Thoracic aorta (tissue), 2 donors: ENCODE measurements at regions not wholly inside any gene's neighbourhood (a gene's known extent, or its start where the extent isn't known, plus 50 kb on each side); places are given as distances from the start of the nearest gene placed in this dataset.

ENCODE experiments used
- ATAC-seq: fragments of 150-250 bp; one replicate; pipeline ENCODE4 v1.8.0; 2017; ENCODE audit warnings: low read depth; ENCODE audit not compliant: insufficient number of reproducible peaks, low FRiP score
- DNase-seq: peaks from one replicate; pipeline ENCODE4 v3.0.0-alpha.2; 2020; ENCODE audit warnings: low spot score
- H3K27ac ChIP-seq, 2 donors: fragments of 200-600 bp; sonication (generic); 1 replicate in 1 of 2; 2 replicates in 1 of 2; pipeline ENCODE4 v1.5.1; 2016; ENCODE audit warnings: mild to moderate bottlenecking in 2 of 2, moderate library complexity in 2 of 2
- H3K27me3 ChIP-seq: fragments of 200-600 bp; sonication (generic); replicated peaks from 2 replicates; pipeline ENCODE4 v1.6.0; 2016; ENCODE audit warnings: mild to moderate bottlenecking; ENCODE audit not compliant: insufficient read depth
- H3K36me3 ChIP-seq: fragments of 200-600 bp; sonication (generic); one replicate; pipeline ENCODE4 v1.5.1; 2016
- H3K4me1 ChIP-seq, 2 donors: fragments of 200-600 bp; sonication (generic); 1 replicate in 1 of 2; 2 replicates in 1 of 2; pipeline versions ENCODE4 v1.5.1 to v1.6.0; 2016; ENCODE audit warnings: low read depth in 2 of 2, mild to moderate bottlenecking in 1 of 2; ENCODE audit not compliant: control insufficient read depth in 1 of 2
- H3K4me3 ChIP-seq: fragments of 200-600 bp; sonication (generic); 2 replicates; pipeline ENCODE4 v1.5.1; 2016; ENCODE audit warnings: mild to moderate bottlenecking
- H3K9me3 ChIP-seq: fragments of 200-600 bp; sonication (generic); 2 replicates; pipeline ENCODE4 v1.5.1; 2016
- CTCF ChIP-seq: fragments of 200-600 bp; sonication (generic); IDR thresholded peaks from one replicate; pipeline ENCODE4 v1.5.1; 2019; ENCODE audit warnings: antibody characterized with exemption

DNA sequence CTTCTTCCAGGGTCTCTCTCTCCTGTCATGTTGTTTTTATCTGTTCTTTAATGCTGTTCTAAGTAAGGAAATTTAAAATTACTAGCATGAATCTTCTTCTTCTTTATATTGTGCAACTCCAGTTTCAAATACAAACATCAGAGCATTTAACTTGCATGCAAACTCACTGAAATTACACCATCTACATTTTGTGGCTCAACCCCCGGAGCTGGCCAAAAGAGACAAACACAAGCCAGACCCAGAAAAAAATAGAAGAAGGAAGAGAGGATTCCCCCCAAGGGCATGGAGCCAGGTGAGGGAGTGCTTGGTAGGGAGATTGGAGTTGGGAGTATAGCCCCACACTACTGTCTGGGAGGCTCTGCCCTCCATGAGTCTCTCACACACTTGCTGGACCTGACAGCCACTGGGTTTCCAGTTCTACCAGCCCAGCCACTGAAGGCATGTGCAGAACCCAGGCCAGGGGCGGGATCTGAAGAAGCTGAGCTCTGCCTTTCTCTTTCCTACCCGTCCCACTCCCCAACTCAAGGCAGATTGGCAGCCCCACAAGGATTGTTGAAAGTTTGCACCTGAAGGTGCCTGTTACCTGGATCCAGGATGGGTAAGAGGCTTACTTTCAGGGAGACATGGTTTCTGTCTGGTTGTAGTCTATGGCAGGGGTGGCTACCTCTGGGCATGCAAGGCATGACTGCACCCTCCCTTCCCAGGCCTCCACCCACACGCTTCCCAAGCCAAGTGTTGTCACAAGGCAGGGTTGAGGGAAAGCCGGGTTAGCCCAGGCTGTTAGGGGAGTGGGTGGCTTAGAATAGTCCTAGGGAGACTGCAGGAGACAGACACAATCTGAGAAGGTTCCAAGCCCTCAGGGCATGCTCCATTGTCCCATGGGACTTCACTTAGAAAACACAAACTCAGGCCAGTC lies 297.2 kb downstream of the TGFB2 start:
- ATAC-seq (no peak), DNase-seq (no peak)
- H3K9me3 ChIP-seq, result no peaks in the 10 kb centered on the region
- H3K36me3 ChIP-seq, result no peaks in the 10 kb centered on the region
- TF ChIP-seq CTCF, result no peak
- no peaks in the 10 kb centered on the region for H3K4me1 ChIP-seq
- no peaks in the 10 kb centered on the region for H3K27me3 ChIP-seq
- H3K27ac ChIP-seq, result no peak overlapping the region
- H3K4me3 ChIP-seq, result no peak overlapping the region

DNA sequence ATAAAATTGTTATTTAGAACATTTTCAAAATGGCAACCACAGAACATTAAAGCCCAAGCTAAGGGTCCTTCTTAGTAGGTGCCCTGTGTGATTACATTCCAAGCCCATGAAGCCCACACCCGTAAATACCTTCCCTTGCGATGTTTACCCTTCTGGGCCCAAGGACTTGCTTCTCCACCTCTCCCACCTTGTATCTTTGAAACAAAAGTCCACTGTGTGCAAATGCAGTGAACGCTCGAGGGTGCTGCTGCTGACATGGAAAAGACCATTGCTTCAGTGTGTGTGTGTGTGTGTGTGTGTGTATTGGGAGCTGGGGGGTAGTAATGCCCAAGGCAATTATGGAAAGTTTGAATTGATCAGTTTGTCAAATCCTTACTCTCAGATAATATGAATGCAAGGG lies 298.1 kb downstream of the TGFB2 start:
- ATAC-seq (no peak), DNase-seq (no peak)
- no peaks in the 10 kb centered on the region for H3K27me3 ChIP-seq
- no peak overlapping the region for H3K4me3 ChIP-seq
- no peak overlapping the region for H3K27ac ChIP-seq
- no peak for TF ChIP-seq CTCF
- H3K9me3 ChIP-seq, result no peaks in the 10 kb centered on the region
- no peaks in the 10 kb centered on the region for H3K36me3 ChIP-seq
- H3K4me1 ChIP-seq, result no peaks in the 10 kb centered on the region

- Histone ChIP-seq H3K27me3 (no peaks in the 10 kb centered on the region), H3K36me3 (no peaks in the 10 kb centered on the region), H3K4me1 (no peaks in the 10 kb centered on the region), H3K27ac (no peak overlapping the region), H3K4me3 (no peak overlapping the region), H3K9me3 (no peaks in the 10 kb centered on the region)
- no peak for ATAC-seq
- no peak for DNase-seq
- TF ChIP-seq CTCF, result no peak
These were observed 298.8 kb downstream of the TGFB2 start for GRCh38 chr1:218643926-218644325.

DNA sequence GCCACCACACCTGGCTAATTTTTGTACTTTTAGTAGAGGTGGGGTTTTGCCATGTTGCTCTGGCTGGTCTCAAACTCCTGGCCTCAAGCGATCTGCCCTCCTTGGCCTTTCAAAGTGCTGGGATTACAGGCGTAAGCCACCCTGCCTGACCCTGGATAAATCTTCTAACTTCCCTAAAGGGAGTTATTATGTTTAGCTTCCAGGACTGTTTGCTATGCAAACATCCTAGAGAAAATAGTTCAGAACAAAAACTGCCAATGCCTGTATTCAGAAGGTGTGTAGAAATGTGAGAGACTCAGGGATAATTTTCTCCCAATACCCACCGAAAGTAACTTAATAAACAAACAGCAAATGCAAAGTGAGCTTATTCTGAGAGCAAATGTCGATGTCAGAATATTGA lies 301.2 kb downstream of the TGFB2 start:
- no peak for TF ChIP-seq CTCF
- ATAC-seq (no peak), DNase-seq (no peak)
- Histone ChIP-seq H3K4me1 (no peaks in the 10 kb centered on the region), H3K27me3 (no peaks in the 10 kb centered on the region), H3K27ac (no peak overlapping the region), H3K4me3 (no peak overlapping the region), H3K36me3 (no peaks in the 10 kb centered on the region), H3K9me3 (no peaks in the 10 kb centered on the region)

DNA sequence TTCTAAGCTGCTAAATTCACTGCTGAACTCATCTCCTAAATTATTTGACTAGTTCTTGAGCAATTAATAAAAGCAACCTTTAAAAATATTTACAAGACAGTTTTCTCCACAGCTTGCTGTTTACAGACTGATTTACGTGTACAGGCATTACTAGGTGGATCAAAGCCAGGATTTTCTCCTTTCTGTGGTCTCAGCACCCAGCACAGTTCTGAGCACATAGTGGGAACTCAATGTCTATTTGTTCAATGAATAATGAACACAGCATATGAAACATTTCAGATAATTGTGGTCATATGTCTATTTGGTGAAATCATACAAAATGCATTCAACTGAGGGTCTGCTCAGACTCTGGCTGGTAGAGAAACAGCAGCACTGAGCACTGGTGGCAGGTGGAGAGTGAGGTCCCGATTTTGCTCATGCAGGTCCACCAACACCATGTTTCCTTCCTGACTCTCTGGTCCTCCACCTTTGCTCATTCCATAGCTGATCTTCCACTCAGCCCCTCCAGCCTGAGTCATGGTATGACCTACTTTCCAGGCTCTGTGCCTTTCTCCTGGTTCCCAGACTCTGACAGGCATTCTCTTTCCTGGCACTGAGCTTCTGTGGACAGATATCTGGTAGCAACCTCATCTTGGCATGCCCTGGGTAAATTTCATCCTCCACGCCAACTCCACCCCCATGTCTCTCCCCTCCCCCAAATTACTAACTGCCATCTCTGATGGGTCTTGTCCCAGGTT lies 311.3 kb downstream of the TGFB2 start:
- DNase-seq (no peak), ATAC-seq (no peak)
- Histone ChIP-seq H3K27me3 (no peaks in the 10 kb centered on the region), H3K9me3 (no peaks in the 10 kb centered on the region), H3K4me3 (no peak overlapping the region), H3K27ac (no peak overlapping the region), H3K36me3 (no peaks in the 10 kb centered on the region), H3K4me1 (peaks cover 11 to 22% of the 10 kb centered on the region in 2 donors)
- no peak for TF ChIP-seq CTCF
